HG02678 (cell line): ENCODE measurements at regions not wholly inside any gene's neighbourhood (a gene's known extent, or its start where the extent isn't known, plus 50 kb on each side); places are given as distances from the start of the nearest gene placed in this dataset.

Experiments used
- ATAC-seq: cut with Tn5 transposase; IDR thresholded peaks from one replicate; pipeline ENCODE4 v1.9.1; 2021; ENCODE audit warnings: mild to moderate bottlenecking, moderate library complexity; ENCODE audit not compliant: unreplicated experiment

DNA sequence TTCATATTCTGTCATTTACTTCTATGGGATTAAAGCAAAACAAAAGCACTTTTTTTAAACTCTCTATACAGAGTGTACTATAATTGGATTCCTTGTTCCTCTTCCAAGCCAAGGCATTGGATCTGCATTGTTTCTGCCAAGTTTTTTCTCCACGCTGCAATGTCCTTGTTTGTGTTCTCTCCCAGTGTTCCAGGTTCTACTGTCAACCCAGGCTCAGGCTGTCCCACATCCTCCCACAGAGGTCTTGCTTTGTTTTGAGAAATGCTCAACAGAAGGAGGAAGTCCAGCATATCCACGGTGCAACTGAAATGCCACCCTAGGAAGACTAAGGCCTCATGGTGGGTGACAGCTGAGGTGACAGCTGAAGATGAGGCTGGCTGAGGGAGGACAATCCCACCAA, 287.1 kb upstream of the PRDM1 start:
- no peak for ATAC-seq

GRCh38 chr6:105797983-105798453, 288.1 kb upstream of the PRDM1 start:
- no peak for ATAC-seq

- ATAC-seq, result no peak
These were observed 288.7 kb upstream of the PRDM1 start for GRCh38 chr6:105797286-105797979.

GRCh38 chr6:105795913-105796517, 290.1 kb upstream of the PRDM1 start:
- ATAC-seq, result no peak

DNA sequence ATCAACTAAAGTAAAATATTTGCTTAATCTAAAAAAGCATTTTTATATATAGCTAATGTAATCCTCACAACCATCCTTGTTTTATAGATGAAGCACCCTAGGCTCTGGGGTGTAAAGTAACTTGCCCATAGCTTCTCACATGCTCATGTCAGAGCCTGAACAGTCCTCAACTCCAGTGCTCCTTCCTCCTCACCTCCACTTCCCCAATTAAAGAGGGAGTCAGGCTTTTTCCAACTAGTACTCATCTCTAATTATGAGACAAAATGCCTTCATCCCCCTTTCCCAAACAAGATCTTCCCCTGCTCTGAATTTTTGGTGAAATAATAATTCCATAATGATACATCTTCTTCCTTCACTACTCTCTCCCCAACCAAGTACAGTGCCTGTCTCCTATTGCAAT, 290.8 kb upstream of the PRDM1 start:
- no peak for ATAC-seq

DNA sequence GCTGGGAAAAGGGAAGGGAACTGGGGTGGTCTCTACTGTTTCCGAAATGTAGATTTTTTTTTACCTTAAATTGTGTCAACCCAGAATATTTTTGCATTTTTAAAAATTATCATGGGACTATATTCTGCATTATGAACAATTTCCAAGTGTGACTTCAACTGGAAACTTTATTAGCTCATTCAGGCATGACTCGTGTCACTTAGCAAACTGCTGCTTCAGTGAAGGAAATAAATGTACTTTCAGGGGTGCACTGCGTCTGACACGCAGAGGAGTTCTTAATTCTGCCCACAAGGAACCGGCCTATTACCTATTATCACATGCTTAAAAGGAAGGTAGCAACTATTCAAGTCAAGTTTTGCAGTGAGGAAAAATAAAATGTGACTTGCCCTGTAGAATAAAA, 291.3 kb upstream of the PRDM1 start:
- no peak for ATAC-seq

DNA sequence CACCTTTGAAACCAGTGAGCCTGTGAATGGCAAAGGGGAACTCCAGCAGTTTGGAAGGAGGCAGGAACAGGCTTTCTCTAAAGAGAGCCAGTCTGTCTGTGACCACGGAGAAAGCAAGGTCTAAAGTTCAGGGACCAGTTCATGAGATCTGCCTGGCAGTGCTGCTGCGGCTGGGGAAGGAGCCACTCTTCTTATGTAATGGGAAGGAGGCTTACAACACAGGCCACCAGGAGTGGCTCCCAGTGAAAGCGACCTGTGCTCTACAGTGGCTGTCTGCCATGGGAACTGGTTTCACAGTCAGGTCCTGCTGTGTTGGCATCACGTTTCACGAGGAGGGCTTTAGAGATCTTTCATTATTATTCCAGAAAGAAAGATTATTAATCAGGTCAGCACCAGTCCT, 291.9 kb upstream of the PRDM1 start:
- no peak for ATAC-seq

GRCh38 chr6:105793130-105793529, 293.0 kb upstream of the PRDM1 start:
- ATAC-seq, result no peak

DNA sequence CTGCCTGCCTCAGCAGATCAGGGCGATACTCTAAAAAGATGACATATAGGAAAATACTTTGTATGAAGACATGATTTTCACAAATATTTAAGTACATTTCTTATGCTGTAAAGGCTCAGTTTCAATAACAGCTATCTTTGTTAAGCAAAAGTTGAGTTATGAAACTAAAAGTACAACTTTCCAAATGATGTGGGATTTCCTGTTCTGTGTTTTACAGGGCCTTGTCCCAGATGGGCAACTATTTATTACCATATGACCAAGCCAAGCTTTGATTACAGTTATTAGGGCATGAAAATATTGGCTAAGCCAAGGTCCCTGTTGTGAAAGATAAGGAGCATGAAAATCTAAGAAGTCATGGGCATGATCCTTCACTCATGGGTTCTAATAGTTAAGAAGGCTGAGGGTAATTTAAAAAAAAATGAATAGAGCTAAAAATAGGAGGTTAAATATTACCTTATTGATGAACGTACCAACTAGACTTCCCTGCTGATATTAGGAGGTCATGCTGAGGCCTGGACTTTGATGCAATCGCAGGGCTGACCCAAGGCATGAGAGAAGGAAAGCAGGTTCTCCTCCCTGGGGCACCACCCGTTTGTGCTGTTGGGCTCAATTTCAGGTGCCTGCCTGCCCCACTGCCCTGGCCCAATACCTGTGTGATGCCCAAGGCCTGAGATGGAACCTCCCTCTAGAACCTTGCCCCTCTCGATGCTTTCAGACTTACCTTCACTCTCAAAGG, 294.4 kb upstream of the PRDM1 start:
- ATAC-seq, result peak; percentile 52

- ATAC-seq, result no peak
These were observed 295.0 kb upstream of the PRDM1 start for GRCh38 chr6:105791179-105791578.

GRCh38 chr6:105790635-105791034, 295.5 kb upstream of the PRDM1 start:
- no peak for ATAC-seq

DNA sequence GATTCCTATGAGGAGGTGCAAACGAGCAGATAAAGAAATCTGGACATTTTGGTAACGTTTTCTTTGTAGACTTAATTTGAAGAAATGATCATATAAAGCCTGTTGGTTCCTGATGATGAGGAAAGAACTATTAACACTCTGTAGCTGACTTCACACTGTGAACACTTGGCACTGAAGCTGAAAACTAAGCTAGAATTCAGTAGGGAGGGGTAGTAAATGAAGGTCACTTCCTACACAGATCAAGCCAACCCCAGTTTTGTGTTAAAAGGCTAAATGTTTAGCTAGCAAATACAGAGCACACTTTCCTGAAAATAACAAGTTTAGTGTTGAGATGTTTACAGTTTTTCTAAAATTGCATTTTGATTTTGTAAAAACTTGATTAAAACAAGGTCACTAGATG, 296.2 kb upstream of the PRDM1 start:
- ATAC-seq, result no peak

- no peak for ATAC-seq
These were observed 298.4 kb upstream of the PRDM1 start for GRCh38 chr6:105787747-105788146.

- peak; percentile 65 for ATAC-seq
These were observed 299.1 kb upstream of the PRDM1 start for GRCh38 chr6:105786890-105787655.

DNA sequence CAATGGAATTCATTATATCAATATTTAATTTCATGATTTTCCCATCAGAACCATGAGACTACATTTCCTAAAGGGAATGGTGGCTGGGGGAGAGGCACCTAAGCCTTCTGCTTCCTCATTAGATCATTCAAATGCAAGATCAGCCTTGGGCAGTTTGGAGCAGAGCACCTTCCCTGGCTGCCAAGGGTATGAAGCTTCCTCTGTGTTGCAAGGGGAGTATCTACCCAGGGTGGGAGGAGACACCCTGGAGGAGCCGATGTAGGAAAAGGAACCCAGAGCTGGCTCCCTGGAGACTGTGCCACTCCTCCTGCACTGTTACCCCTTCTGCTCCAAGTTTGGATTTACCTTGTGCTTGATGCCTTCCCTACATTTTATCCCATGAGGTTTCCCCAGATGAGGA, 299.7 kb upstream of the PRDM1 start:
- no peak for ATAC-seq

DNA sequence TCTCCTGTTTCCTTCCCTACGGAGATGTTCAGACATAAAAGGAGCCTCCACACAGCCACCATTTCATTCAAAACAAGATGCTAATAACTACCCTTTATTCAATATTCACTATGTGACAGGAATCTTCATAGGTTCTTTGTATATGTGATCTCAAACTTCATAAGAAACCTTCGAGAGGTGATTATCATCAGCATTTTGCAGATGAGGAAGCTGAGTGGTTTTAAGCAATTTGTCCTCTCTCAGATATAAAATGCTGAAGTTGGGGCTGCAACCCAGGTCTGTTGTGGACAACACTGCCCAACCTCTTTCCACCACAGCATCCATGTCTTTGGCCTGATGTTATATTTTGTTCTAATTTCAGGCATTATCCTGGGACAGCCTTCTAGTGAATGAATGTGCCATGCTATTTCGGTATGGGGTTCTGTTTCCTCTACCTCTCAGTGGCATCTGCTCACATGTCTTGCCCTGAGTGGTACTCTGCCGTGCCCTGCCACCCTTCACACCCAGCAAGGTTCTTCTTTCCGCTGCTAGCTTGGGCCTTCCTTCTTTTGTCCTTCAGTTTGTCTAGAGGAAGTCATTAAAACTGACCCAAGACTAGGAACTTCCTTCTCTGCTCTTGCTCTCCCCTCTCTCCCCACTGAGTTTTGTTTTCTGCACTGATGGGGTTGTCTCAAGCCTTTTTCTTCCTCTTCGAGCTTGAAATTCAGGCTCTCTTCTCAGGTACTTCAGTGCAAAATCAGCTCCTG, 300.9 kb upstream of the PRDM1 start:
- no peak for ATAC-seq

DNA sequence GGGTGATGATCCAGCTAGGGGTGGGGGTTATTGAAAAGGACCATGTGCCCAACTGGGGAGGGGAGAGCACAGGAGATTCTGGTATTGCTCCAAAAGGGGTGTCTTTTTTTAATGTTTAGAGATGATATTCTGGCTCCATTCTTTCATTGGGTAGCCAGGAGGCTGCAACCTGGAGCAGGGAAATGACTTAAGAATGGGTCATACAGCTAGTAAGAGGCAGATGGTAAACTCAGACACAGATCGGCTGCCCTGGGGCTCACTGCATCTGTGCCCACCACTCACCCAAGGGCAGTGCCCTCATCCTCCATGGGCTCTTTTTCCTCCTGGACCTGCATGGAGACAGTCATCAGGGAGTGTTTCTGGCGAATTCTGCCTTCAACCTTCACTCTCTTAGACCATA, 302.0 kb upstream of the PRDM1 start:
- no peak for ATAC-seq

GRCh38 chr6:105783333-105783935, 302.7 kb upstream of the PRDM1 start:
- ATAC-seq, result no peak

- ATAC-seq, result no peak
These were observed 304.2 kb upstream of the PRDM1 start for GRCh38 chr6:105781915-105782314.

DNA sequence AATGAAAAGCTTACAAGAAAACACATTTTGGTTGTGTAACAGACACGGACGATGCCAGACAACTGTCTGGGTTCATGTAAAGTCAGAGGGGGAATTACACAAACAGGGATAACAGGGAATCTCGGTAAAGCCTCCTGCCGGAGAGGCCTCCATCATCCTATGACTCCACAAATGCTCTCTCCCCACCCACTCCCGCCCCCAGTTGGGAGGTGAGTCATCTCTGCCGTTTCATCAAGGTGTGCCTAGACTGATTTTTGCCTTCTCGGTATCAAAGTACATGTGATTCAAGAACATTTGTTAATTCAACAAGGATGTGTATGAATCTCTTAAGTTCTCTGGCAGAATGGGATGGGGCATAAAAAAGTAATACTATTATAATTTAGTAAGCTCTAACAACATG, 304.9 kb upstream of the PRDM1 start:
- ATAC-seq, result no peak
